ENCODE measurements at regions not wholly inside any gene's neighbourhood (a gene's known extent, or its start where the extent isn't known, plus 50 kb on each side); places are given as distances from the start of the nearest gene placed in this dataset.

DNA sequence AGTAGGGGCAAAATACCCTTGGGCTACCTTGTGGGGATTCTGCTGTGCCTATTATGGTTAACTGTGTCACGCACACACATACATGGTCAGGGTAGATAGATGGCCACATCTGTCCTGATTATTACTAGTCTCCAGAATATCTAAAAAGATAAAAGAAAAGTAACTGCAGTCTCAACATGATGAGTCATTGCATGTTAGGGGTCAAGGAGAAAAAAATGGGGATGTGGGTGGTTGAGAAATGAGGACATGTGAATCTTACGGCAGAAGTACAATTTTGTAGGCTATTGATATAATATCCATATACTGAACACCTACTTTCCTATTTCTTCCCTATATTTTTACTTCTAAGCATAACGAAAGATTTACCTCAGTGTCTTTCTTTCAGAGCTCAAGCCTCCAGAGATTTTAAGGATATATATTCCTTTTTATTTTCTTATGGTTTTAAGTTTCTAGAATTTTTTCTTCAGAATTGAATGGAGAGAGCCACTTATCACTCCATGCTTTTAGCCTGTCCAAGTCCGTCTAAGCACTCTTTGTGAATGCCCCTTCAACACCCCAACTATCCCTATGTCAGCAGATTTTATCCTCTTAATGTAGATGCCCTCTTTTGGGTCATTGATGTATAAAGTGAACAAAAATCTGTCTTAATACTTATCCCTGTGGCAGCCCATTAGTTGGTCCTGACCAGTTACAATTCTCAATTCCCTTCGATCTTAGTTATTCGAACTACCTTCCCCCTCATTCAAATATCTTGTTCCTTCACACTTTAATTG is 642.2 kb downstream of the IQCM start:
- H3K4me2 ChIP-seq (ENCODE audit: insufficient read depth, low read length), result no peak overlapping the region
- no peak overlapping the region for H3K4me3 ChIP-seq (ENCODE audit: insufficient read depth, low read length)
- no peaks in the 10 kb centered on the region for H3K9me3 ChIP-seq (ENCODE audit: low read depth, low read length)
- TF ChIP-seq, protein P1, sequence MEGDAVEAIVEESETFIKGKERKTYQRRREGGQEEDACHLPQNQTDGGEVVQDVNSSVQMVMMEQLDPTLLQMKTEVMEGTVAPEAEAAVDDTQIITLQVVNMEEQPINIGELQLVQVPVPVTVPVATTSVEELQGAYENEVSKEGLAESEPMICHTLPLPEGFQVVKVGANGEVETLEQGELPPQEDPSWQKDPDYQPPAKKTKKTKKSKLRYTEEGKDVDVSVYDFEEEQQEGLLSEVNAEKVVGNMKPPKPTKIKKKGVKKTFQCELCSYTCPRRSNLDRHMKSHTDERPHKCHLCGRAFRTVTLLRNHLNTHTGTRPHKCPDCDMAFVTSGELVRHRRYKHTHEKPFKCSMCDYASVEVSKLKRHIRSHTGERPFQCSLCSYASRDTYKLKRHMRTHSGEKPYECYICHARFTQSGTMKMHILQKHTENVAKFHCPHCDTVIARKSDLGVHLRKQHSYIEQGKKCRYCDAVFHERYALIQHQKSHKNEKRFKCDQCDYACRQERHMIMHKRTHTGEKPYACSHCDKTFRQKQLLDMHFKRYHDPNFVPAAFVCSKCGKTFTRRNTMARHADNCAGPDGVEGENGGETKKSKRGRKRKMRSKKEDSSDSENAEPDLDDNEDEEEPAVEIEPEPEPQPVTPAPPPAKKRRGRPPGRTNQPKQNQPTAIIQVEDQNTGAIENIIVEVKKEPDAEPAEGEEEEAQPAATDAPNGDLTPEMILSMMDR (IDR thresholded peaks at IDR 0.05; ENCODE audit: extremely low read depth, low read depth, low read length), result no peak
- no peaks in the 10 kb centered on the region for H3K79me2 ChIP-seq (ENCODE audit: insufficient read depth, low read length)
- H4K20me1 ChIP-seq (ENCODE audit: insufficient read depth, low read length), result no peaks in the 10 kb centered on the region
- H3K27me3 ChIP-seq (ENCODE audit: insufficient read depth, low read length), result no peaks in the 10 kb centered on the region
- no peaks in the 10 kb centered on the region for H3K4me1 ChIP-seq (ENCODE audit: insufficient read depth, low read length)
- H3K27ac ChIP-seq (ENCODE audit: low read depth, low read length), result no peak overlapping the region
- no peak for DNase-seq (ENCODE audit: insufficient read length, low spot score, missing footprints)
- H2AFZ ChIP-seq (ENCODE audit: low read length), result no peak overlapping the region
- no peaks in the 10 kb centered on the region for H3K36me3 ChIP-seq (ENCODE audit: insufficient read depth, low read length)

DNA sequence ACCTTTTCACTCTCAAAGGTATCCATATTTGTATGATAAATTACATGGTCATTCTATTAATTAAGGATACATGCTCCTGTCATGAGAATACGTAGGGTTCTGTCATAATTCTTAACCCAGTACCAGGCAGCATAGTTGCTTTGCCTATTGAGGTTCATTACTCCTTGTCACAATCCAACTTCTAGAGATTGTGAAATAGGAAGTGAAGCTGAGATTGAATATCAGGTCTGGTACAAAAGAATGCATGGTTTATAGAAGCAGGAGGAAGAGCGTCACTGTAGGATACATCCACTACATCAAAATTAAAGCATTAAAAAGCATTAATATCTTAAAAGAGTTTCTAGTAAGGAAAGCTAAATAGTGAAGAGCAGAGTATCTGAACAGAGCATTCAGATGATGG is 647.0 kb downstream of the IQCM start:
- Histone ChIP-seq H3K36me3 (ENCODE audit: insufficient read depth, low read length) (no peaks in the 10 kb centered on the region), H3K4me1 (ENCODE audit: insufficient read depth, low read length) (peaks cover 18% of the 10 kb centered on the region), H2AFZ (ENCODE audit: low read length) (no peak overlapping the region), H3K79me2 (ENCODE audit: insufficient read depth, low read length) (no peaks in the 10 kb centered on the region), H4K20me1 (ENCODE audit: insufficient read depth, low read length) (no peaks in the 10 kb centered on the region), H3K9me3 (ENCODE audit: low read depth, low read length) (no peaks in the 10 kb centered on the region), H3K4me3 (ENCODE audit: insufficient read depth, low read length) (no peak overlapping the region), H3K4me2 (ENCODE audit: insufficient read depth, low read length) (no peak overlapping the region), H3K27ac (ENCODE audit: low read depth, low read length) (no peak overlapping the region), H3K27me3 (ENCODE audit: insufficient read depth, low read length) (no peaks in the 10 kb centered on the region)
- no peak for DNase-seq (ENCODE audit: insufficient read length, low spot score, missing footprints)
- TF ChIP-seq, protein P1 (IDR thresholded peaks at IDR 0.05; ENCODE audit: extremely low read depth, low read depth, low read length), result no peak

DNA sequence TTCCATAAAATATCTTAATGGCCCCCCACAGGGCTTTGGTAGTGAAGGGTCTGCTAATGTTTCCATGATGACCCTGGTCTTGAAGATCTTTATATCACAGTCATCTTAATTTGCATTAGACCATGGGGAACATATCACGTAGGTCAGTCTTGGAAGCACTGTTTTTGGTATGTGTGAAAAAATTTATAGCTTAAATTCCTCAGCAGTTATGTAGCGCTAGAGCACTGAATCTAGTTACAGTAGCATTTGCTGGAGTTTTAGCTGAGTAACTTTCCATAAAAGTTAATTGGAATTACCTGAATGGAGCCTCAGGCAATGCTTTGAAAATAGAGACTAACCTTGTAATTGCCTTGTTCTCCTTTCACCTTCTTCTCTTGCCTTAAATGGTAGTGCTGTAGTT is 648.8 kb downstream of the IQCM start:
- Histone ChIP-seq H3K27ac (ENCODE audit: low read depth, low read length) (no peak overlapping the region), H3K27me3 (ENCODE audit: insufficient read depth, low read length) (no peaks in the 10 kb centered on the region), H3K4me3 (ENCODE audit: insufficient read depth, low read length) (no peak overlapping the region), H4K20me1 (ENCODE audit: insufficient read depth, low read length) (no peaks in the 10 kb centered on the region), H2AFZ (ENCODE audit: low read length) (no peak overlapping the region), H3K9me3 (ENCODE audit: low read depth, low read length) (no peaks in the 10 kb centered on the region), H3K36me3 (ENCODE audit: insufficient read depth, low read length) (no peaks in the 10 kb centered on the region), H3K4me2 (ENCODE audit: insufficient read depth, low read length) (no peak overlapping the region), H3K4me1 (ENCODE audit: insufficient read depth, low read length) (peaks cover 24% of the 10 kb centered on the region), H3K79me2 (ENCODE audit: insufficient read depth, low read length) (no peaks in the 10 kb centered on the region)
- DNase-seq (ENCODE audit: insufficient read length, low spot score, missing footprints), result no peak
- TF ChIP-seq, protein P1 (IDR thresholded peaks at IDR 0.05; ENCODE audit: extremely low read depth, low read depth, low read length), result no peak

DNA sequence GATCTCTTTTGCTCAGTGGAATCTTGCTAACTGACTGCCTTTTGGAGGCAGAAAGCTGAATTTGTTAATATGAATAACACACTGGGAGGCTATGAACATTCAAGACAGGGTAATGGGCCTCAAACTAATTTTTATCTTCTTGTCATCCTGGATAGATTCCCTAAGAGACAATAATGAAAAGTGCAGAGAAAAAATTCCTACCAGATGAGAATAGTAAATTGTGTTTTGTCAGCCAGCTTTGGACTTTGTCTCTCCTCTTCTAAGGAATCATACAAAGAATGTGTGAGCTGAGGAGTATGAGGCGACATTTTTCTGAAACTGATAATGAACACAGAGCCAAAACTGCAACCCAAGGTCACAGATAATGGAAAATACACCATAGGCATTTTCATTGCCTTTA is 649.3 kb downstream of the IQCM start:
- Histone ChIP-seq H3K4me1 (ENCODE audit: insufficient read depth, low read length) (peaks cover 28% of the 10 kb centered on the region), H3K9me3 (ENCODE audit: low read depth, low read length) (no peaks in the 10 kb centered on the region), H3K4me2 (ENCODE audit: insufficient read depth, low read length) (no peak overlapping the region), H2AFZ (ENCODE audit: low read length) (no peak overlapping the region), H3K79me2 (ENCODE audit: insufficient read depth, low read length) (no peaks in the 10 kb centered on the region), H3K27me3 (ENCODE audit: insufficient read depth, low read length) (no peaks in the 10 kb centered on the region), H3K27ac (ENCODE audit: low read depth, low read length) (no peak overlapping the region), H4K20me1 (ENCODE audit: insufficient read depth, low read length) (no peaks in the 10 kb centered on the region), H3K36me3 (ENCODE audit: insufficient read depth, low read length) (no peaks in the 10 kb centered on the region), H3K4me3 (ENCODE audit: insufficient read depth, low read length) (no peak overlapping the region)
- TF ChIP-seq, protein P1 (IDR thresholded peaks at IDR 0.05; ENCODE audit: extremely low read depth, low read depth, low read length), result no peak
- DNase-seq (ENCODE audit: insufficient read length, low spot score, missing footprints), result no peak
